Panc1 (cell line): ENCODE measurements at regions not wholly inside any gene's neighbourhood (a gene's known extent, or its start where the extent isn't known, plus 50 kb on each side); places are given as distances from the start of the nearest gene placed in this dataset.

Experiments
- ATAC-seq: fragments of 200-7000 bp; cut with Tn5 transposase; 2 replicates; pipeline ENCODE4 v1.9.1; 2020; ENCODE audit warnings: mild to moderate bottlenecking, moderate library complexity
- BruUV-seq: library from RNA; stranded (reverse); fragments of 400-500 nt; replicated peaks from 2 replicates; lab custom pipeline; 2021; lab: Mats Ljungman, UMichigan
- CTCF ChIA-PET: fragments of 300-600 bp; sonication (Branson Sonifier 250); formaldehyde crosslinking; loops from one replicate; lab custom pipeline; 2022; ENCODE audit warnings: antibody characterized with exemption; lab: Charles Lee
- POLR2A ChIA-PET: fragments of 300-600 bp; sonication (Branson Sonifier 250); formaldehyde crosslinking; loops from one replicate; lab custom pipeline; 2022; ENCODE audit warnings: antibody characterized with exemption; lab: Charles Lee
- DNase-seq: peaks from one replicate; pipeline ENCODE4 v3.0.0-alpha.2; 2010; ENCODE audit warnings: low read depth, low spot score
- H3K27ac ChIP-seq: 2 replicates; pipeline ENCODE4 v1.5.1; 2011; ENCODE audit warnings: mild to moderate bottlenecking, low read length, inconsistent platforms
- H3K27me3 ChIP-seq: fragments of 200-500 bp; sonication (Bioruptor generic); 2 replicates; pipeline ENCODE4 v1.6.0; 2014; ENCODE audit warnings: low read length, inconsistent platforms; ENCODE audit not compliant: control insufficient read depth, insufficient read depth
- H3K36me3 ChIP-seq: fragments of 200-500 bp; sonication (Bioruptor generic); 2 replicates; pipeline ENCODE4 v1.5.1; 2014; ENCODE audit warnings: inconsistent platforms, mild to moderate bottlenecking, low read length, moderate library complexity; ENCODE audit not compliant: control insufficient read depth, insufficient read depth
- H3K4me1 ChIP-seq: 2 replicates; pipeline ENCODE4 v1.5.1; 2011; ENCODE audit warnings: inconsistent platforms, mild to moderate bottlenecking, low read length, moderate library complexity; ENCODE audit not compliant: control insufficient read depth, insufficient read depth
- H3K4me3 ChIP-seq, 2 experiments: 2 replicates each; pipeline ENCODE4 v1.5.1; 2011 to 2012; ENCODE audit warnings: low read depth in 2 of 2, low read length in 2 of 2, mild to moderate bottlenecking in 2 of 2, inconsistent platforms in 1 of 2, moderate library complexity in 1 of 2
- H3K9me3 ChIP-seq: fragments of 200-500 bp; sonication (Bioruptor generic); 2 replicates; pipeline ENCODE4 v1.5.1; 2014; ENCODE audit warnings: low read depth, mild to moderate bottlenecking, inconsistent platforms, low read length, moderate library complexity; ENCODE audit not compliant: control insufficient read depth, insufficient read depth
- POLR2AphosphoS5 ChIP-seq: IDR thresholded peaks from 2 replicates; pipeline ENCODE4 v1.6.1; 2012; ENCODE audit warnings: mild to moderate bottlenecking, low read depth, low read length, moderate library complexity
- SIN3A ChIP-seq: IDR thresholded peaks from 2 replicates; pipeline ENCODE4 v1.6.1; 2012; ENCODE audit warnings: low read depth, mild to moderate bottlenecking, low read length, moderate library complexity, borderline replicate concordance; ENCODE audit not compliant: insufficient read depth
- TCF7L2 ChIP-seq: IDR thresholded peaks from 2 replicates; pipeline ENCODE4 v1.6.1; 2011; ENCODE audit warnings: mild to moderate bottlenecking, low read depth, low read length, inconsistent platforms
- in situ Hi-C: cut with HindIII; loops from 2 replicates; pipeline ENCODE4 v1.10.0; 2016; ENCODE audit warnings: low sequenced_read_pairs, low pct_unique_long_range_greater_than_20kb
- intact Hi-C: fragments of 100-400 bp; cut with micrococcal nuclease; formaldehyde crosslinking; loops from one replicate; pipeline ENCODE4 v1.10.0; 2022; ENCODE audit not compliant: unreplicated experiment
- TF ChIP-seq, protein P1 (sequence below): fragments of 450-650 bp; IDR thresholded peaks from 2 replicates; pipeline ENCODE4 v1.5.1; 2017; ENCODE audit warnings: mild to moderate bottlenecking
- TF ChIP-seq, protein P2 (sequence below), 2 experiments: IDR thresholded peaks; 2 replicates each; pipeline ENCODE4 v1.6.1; 2011 to 2012; ENCODE audit warnings: low read depth in 2 of 2, control low read depth in 1 of 2, low read length in 1 of 2, mild to moderate bottlenecking in 1 of 2, moderate library complexity in 1 of 2; ENCODE audit not compliant: insufficient read depth in 1 of 2

DNA sequence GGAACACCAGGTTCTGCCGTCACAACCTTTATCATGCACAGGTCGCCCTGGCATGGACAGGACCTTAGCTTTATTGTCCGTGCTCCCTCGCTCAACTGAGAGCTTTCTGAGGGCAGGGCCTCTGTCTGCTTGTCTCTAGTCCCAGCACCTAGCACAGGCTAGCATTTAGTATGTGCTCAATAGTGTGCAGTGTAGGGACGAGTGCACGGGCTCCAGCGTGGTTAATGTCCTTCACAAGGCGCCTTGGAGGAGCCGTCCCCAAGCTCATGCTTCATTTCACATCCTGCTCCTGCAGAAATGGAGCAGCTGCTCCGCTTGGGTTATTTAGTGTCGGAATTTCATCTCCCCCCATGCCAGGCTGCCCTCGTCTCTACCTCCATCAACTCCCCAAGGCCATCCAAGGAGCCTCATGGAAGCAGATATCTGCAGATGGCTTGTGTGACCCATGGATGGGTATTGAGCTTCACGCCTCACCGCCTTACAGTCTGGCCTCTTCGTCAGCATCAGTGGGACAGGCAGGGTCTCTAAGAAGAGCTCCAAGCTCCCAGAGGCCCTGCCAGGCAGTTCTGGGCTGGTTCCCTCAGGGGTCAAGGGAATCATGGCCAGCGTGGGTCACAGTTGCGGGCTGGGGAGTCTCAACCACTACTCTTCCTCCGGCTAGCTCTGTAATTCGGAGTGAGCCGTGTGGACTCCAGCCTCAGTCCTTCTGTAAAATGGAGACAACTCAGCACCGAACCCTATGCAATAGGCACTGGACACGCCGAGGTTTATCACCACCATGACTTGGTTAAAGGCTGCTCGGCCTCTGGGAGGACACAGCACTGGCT, 60.8 kb upstream of the APCDD1L start:
- intact Hi-C loops (no loop called here), in situ Hi-C loops (no loop called here)
- DNase-seq (no peak), ATAC-seq (no peak)
- H3K27me3 ChIP-seq = no peaks in the 10 kb centered on the region; the same call in 1 of the 2 replicates
- TF ChIP-seq, protein P1, sequence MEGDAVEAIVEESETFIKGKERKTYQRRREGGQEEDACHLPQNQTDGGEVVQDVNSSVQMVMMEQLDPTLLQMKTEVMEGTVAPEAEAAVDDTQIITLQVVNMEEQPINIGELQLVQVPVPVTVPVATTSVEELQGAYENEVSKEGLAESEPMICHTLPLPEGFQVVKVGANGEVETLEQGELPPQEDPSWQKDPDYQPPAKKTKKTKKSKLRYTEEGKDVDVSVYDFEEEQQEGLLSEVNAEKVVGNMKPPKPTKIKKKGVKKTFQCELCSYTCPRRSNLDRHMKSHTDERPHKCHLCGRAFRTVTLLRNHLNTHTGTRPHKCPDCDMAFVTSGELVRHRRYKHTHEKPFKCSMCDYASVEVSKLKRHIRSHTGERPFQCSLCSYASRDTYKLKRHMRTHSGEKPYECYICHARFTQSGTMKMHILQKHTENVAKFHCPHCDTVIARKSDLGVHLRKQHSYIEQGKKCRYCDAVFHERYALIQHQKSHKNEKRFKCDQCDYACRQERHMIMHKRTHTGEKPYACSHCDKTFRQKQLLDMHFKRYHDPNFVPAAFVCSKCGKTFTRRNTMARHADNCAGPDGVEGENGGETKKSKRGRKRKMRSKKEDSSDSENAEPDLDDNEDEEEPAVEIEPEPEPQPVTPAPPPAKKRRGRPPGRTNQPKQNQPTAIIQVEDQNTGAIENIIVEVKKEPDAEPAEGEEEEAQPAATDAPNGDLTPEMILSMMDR = no peak
- TF ChIP-seq POLR2AphosphoS5 = no peak
- no peak for TF ChIP-seq SIN3A
- no peak for TF ChIP-seq TCF7L2
- TF ChIP-seq, protein P2, sequence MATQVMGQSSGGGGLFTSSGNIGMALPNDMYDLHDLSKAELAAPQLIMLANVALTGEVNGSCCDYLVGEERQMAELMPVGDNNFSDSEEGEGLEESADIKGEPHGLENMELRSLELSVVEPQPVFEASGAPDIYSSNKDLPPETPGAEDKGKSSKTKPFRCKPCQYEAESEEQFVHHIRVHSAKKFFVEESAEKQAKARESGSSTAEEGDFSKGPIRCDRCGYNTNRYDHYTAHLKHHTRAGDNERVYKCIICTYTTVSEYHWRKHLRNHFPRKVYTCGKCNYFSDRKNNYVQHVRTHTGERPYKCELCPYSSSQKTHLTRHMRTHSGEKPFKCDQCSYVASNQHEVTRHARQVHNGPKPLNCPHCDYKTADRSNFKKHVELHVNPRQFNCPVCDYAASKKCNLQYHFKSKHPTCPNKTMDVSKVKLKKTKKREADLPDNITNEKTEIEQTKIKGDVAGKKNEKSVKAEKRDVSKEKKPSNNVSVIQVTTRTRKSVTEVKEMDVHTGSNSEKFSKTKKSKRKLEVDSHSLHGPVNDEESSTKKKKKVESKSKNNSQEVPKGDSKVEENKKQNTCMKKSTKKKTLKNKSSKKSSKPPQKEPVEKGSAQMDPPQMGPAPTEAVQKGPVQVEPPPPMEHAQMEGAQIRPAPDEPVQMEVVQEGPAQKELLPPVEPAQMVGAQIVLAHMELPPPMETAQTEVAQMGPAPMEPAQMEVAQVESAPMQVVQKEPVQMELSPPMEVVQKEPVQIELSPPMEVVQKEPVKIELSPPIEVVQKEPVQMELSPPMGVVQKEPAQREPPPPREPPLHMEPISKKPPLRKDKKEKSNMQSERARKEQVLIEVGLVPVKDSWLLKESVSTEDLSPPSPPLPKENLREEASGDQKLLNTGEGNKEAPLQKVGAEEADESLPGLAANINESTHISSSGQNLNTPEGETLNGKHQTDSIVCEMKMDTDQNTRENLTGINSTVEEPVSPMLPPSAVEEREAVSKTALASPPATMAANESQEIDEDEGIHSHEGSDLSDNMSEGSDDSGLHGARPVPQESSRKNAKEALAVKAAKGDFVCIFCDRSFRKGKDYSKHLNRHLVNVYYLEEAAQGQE (IDR thresholded peaks at IDR 0.05; ENCODE audit: insufficient read depth in 1 of 2, low read depth in 2 of 2, low read length in 1 of 2) = no peak
- no TSS peak for BruUV-seq
- CTCF ChIA-PET = no interaction called here
- H3K36me3 ChIP-seq = no peaks in the 10 kb centered on the region
- POLR2A ChIA-PET = interaction anchor here (0.7 kb wide), 1 partner anchor 11 kb away, joined by 3 read pairs; no protein-coding TSS in a partner anchor
- H3K27ac ChIP-seq = no peak overlapping the region
- no peak overlapping the region for H3K4me3 ChIP-seq
- no peaks in the 10 kb centered on the region for H3K9me3 ChIP-seq
- H3K4me1 ChIP-seq = 0 out of 2 replicates have a peak, but pooled peaks cover 15% of the 10 kb centered on the region

DNA sequence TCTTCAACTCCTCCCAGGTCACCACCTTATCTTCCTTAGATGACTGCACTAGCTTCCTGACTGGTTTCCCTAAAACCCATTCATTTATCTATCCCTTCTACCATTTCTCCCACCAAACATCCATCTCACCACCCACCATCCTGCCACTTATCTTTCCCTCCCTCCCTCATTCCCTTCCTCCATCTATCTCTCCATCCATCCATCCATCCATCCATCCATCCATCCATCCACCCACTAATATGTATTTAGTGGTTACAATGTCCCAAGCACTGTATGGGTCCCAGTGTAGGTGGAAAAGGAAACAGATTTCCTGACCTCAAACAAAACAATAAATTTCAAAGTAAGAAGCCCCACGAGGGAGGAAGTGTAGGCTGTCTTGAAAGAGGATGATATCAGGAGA, 59.3 kb upstream of the APCDD1L start:
- 0 out of 2 replicates have a peak, but pooled peaks cover 15% of the 10 kb centered on the region for H3K4me1 ChIP-seq
- intact Hi-C loops = no loop called here
- no peak overlapping the region for H3K4me3 ChIP-seq
- in situ Hi-C loops = no loop called here
- no TSS peak for BruUV-seq
- no peaks in the 10 kb centered on the region for H3K36me3 ChIP-seq
- CTCF ChIA-PET = no interaction called here
- POLR2A ChIA-PET = interaction anchor here (0.7 kb wide), 1 partner anchor 1840 kb away, joined by 21 read pairs; no protein-coding TSS in a partner anchor
- H3K9me3 ChIP-seq = no peaks in the 10 kb centered on the region
- H3K27ac ChIP-seq = no peak overlapping the region
- H3K27me3 ChIP-seq = no peaks in the 10 kb centered on the region; the same call in 1 of the 2 replicates
- TF ChIP-seq, protein P1 = no peak
- no peak for TF ChIP-seq SIN3A
- TF ChIP-seq, protein P2 (IDR thresholded peaks at IDR 0.05; ENCODE audit: insufficient read depth in 1 of 2, low read depth in 2 of 2, low read length in 1 of 2) = no peak
- no peak for TF ChIP-seq POLR2AphosphoS5
- TF ChIP-seq TCF7L2 = no peak
- DNase-seq (no peak), ATAC-seq (no peak)
